IMR-90 (cell line): ENCODE measurements at regions not wholly inside any gene's neighbourhood (a gene's known extent, or its start where the extent isn't known, plus 50 kb on each side); places are given as distances from the start of the nearest gene placed in this dataset.
"Not testable (repeated sequence)": the region's sequence is repeated elsewhere in the genome, so short reads cannot be mapped to it uniquely, and the experiment has no call there.

Experiments
- BHLHE40 ChIP-seq: fragments of 150-350 bp; IDR thresholded peaks from 2 replicates; pipeline ENCODE4 v1.6.1; 2016; ENCODE audit warnings: mild to moderate bottlenecking, low read depth, low read length
- CTCF ChIP-seq: conservative IDR thresholded peaks from 2 replicates; pipeline ENCODE4 v1.5.1; 2012; ENCODE audit warnings: mild to moderate bottlenecking, low read depth, low read length, improper control_type of control experiment
- POLR2A ChIP-seq: IDR thresholded peaks from 2 replicates; pipeline ENCODE4 v1.6.1; 2012; ENCODE audit warnings: mild to moderate bottlenecking, low read depth, low read length
- RAD21 ChIP-seq: IDR thresholded peaks from 2 replicates; pipeline ENCODE4 v1.6.1; 2012; ENCODE audit warnings: low read length, improper control_type of control experiment
- RCOR1 ChIP-seq: IDR thresholded peaks from 2 replicates; pipeline ENCODE4 v1.6.1; 2012; ENCODE audit warnings: mild to moderate bottlenecking, low read length, improper control_type of control experiment; ENCODE audit not compliant: insufficient replicate concordance
- RFX5 ChIP-seq: IDR thresholded peaks from 2 replicates; pipeline ENCODE4 v1.8.0; 2012; ENCODE audit warnings: low read depth, mild to moderate bottlenecking, low read length, moderate library complexity
- USF2 ChIP-seq: fragments of 150-350 bp; IDR thresholded peaks from 2 replicates; pipeline ENCODE4 v1.6.1; 2017; ENCODE audit warnings: mild to moderate bottlenecking, antibody characterized with exemption, low read length, low read depth

- not testable (repeated sequence) for TF ChIP-seq BHLHE40, CTCF, RAD21, POLR2A, RFX5, RCOR1, USF2
These were observed 477.7 kb upstream of the ARHGEF26 start for GRCh38 chr3:153643471-153643870.
